Keratinocyte (primary cell): ENCODE measurements at regions not wholly inside any gene's neighbourhood (a gene's known extent, or its start where the extent isn't known, plus 50 kb on each side); places are given as distances from the start of the nearest gene placed in this dataset.

Experiments used
- EZH2 ChIP-seq: IDR thresholded peaks from one replicate; pipeline ENCODE4 v1.6.1; 2012; ENCODE audit warnings: inconsistent platforms, mild to moderate bottlenecking, low read length, moderate library complexity
- TF ChIP-seq, protein P1 (sequence below), 3 experiments: IDR thresholded peaks in 1 of 3; conservative IDR thresholded peaks in 1 of 3; optimal IDR thresholded peaks in 1 of 3; 2 replicates in 2 of 3; 3 replicates in 1 of 3; pipeline versions ENCODE3 to v1.5.1; 2011; ENCODE audit warnings: low read length in 3 of 3, mild to moderate bottlenecking in 3 of 3, moderate library complexity in 2 of 3, control low read depth in 1 of 3, inconsistent platforms in 1 of 3; ENCODE audit not compliant: insufficient read depth in 2 of 3; ENCODE audit errors: extremely low read depth in 1 of 3

DNA sequence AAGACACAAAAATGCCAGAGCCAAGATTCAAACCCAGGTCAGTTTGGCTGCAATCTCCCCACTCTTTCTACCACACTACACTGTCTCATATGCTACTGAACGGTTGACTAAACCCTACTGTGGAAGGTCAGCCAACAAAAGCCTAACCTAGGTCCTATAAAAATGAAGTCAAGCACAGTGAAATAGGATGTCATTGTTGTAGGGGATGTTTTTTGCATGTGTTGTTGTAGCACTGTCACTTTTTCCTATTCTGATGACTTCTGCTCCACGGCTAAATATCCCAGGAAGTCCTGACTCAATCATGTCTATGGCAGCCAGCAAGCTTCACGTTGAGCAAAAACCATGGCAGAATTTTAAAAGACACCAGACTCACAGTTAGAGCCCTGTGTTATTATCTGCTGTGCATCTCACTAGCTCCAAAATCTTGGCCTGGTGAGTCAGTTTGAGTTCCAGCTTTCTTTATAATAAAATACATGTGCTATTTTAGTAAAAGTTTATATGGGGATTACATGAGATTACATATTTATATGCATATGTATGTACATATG is 322.1 kb upstream of the NT5E start:
- TF ChIP-seq, protein P1, sequence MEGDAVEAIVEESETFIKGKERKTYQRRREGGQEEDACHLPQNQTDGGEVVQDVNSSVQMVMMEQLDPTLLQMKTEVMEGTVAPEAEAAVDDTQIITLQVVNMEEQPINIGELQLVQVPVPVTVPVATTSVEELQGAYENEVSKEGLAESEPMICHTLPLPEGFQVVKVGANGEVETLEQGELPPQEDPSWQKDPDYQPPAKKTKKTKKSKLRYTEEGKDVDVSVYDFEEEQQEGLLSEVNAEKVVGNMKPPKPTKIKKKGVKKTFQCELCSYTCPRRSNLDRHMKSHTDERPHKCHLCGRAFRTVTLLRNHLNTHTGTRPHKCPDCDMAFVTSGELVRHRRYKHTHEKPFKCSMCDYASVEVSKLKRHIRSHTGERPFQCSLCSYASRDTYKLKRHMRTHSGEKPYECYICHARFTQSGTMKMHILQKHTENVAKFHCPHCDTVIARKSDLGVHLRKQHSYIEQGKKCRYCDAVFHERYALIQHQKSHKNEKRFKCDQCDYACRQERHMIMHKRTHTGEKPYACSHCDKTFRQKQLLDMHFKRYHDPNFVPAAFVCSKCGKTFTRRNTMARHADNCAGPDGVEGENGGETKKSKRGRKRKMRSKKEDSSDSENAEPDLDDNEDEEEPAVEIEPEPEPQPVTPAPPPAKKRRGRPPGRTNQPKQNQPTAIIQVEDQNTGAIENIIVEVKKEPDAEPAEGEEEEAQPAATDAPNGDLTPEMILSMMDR (optimal IDR thresholded peaks at IDR 0.05 in 1 of 3, IDR thresholded peaks at IDR 0.05 in 1 of 3, conservative IDR thresholded peaks at IDR 0.05 in 1 of 3; ENCODE audit: extremely low read depth in 1 of 3, insufficient read depth in 2 of 3, low read length in 3 of 3): no peak
- TF ChIP-seq EZH2: no peak
